H1 (cell line): ENCODE measurements at regions not wholly inside any gene's neighbourhood (a gene's known extent, or its start where the extent isn't known, plus 50 kb on each side); places are given as distances from the start of the nearest gene placed in this dataset.

Source experiments
- CHD1 ChIP-seq: IDR thresholded peaks from 2 replicates; pipeline ENCODE4 v1.6.1; 2012; ENCODE audit warnings: low read depth, low read length, improper control_type of control experiment
- CHD7 ChIP-seq: fragments of 300-600 bp; sonication (generic); IDR thresholded peaks from 2 replicates; pipeline ENCODE4 v1.7.1; 2012; ENCODE audit warnings: low read length, moderate library complexity, mild to moderate bottlenecking, inconsistent platforms; ENCODE audit not compliant: insufficient replicate concordance
- EZH2 ChIP-seq: fragments of 200-600 bp; sonication (generic); IDR thresholded peaks from 2 replicates; pipeline ENCODE4 v1.7.1; 2012; ENCODE audit warnings: low read depth, mild to moderate bottlenecking, moderate library complexity, low read length, inconsistent platforms; ENCODE audit not compliant: severe bottlenecking
- JUN ChIP-seq: IDR thresholded peaks from 2 replicates; pipeline ENCODE4 v1.6.1; 2011; ENCODE audit warnings: low read depth, mild to moderate bottlenecking, improper control_type of control experiment, low read length
- MAFK ChIP-seq: IDR thresholded peaks from 2 replicates; pipeline ENCODE4 v1.6.1; 2012; ENCODE audit warnings: low read depth, mild to moderate bottlenecking, improper control_type of control experiment, low read length
- POLR2A ChIP-seq, 2 experiments: IDR thresholded peaks; 1 replicate in 1 of 2; 2 replicates in 1 of 2; pipeline ENCODE4 v1.6.1; 2011; ENCODE audit warnings: low read depth in 2 of 2, low read length in 2 of 2, mild to moderate bottlenecking in 2 of 2; ENCODE audit errors: control extremely low read depth in 1 of 2
- POLR2AphosphoS5 ChIP-seq: IDR thresholded peaks from 2 replicates; pipeline ENCODE4 v1.6.1; 2011; ENCODE audit warnings: low read depth, low read length
- RFX5 ChIP-seq: IDR thresholded peaks from 2 replicates; pipeline ENCODE4 v1.6.1; 2011; ENCODE audit warnings: low read depth, low read length, improper control_type of control experiment, borderline replicate concordance
- SIRT6 ChIP-seq: IDR thresholded peaks from one replicate; pipeline ENCODE4 v1.7.1; 2012; ENCODE audit warnings: low read length, inconsistent platforms
- SIX5 ChIP-seq: IDR thresholded peaks from 2 replicates; pipeline ENCODE4 v1.6.1; 2011; ENCODE audit warnings: mild to moderate bottlenecking, low read depth, low read length
- SP1 ChIP-seq: IDR thresholded peaks from 2 replicates; pipeline ENCODE4 v1.6.1; 2011; ENCODE audit warnings: low read depth, low read length
- USF2 ChIP-seq: IDR thresholded peaks from 2 replicates; pipeline ENCODE4 v1.6.1; 2011; ENCODE audit warnings: low read length, improper control_type of control experiment
- ZNF274 ChIP-seq: IDR thresholded peaks from 2 replicates; pipeline ENCODE4 v1.7.0; 2012; ENCODE audit warnings: low read length, borderline replicate concordance; ENCODE audit errors: extremely low read depth

GRCh38 chr2:134788417-134788816, 50.0 kb upstream of the ACMSD start (continued):
- TF ChIP-seq CHD7 = no peak
- TF ChIP-seq POLR2AphosphoS5 = no peak
- TF ChIP-seq USF2 = no peak
- no peak for TF ChIP-seq POLR2A (IDR thresholded peaks at IDR 0.05; ENCODE audit: control extremely low read depth in 1 of 2, low read depth in 2 of 2, low read length in 2 of 2)
- TF ChIP-seq RFX5 = no peak
- TF ChIP-seq MAFK = no peak
- no peak for TF ChIP-seq SIRT6
- TF ChIP-seq SIX5 = no peak
- no peak for TF ChIP-seq CHD1
- no peak for TF ChIP-seq SP1
- no peak for TF ChIP-seq EZH2
- no peak for TF ChIP-seq ZNF274
- no peak for TF ChIP-seq JUN
- TF ChIP-seq, all 59 proteins: peak for 0
